HCT116 (cell line): ENCODE measurements at regions not wholly inside any gene's neighbourhood (a gene's known extent, or its start where the extent isn't known, plus 50 kb on each side); places are given as distances from the start of the nearest gene placed in this dataset.

Experiments
- ATAC-seq: fragments of 200-7000 bp; cut with Tn5 transposase; 2 replicates; pipeline ENCODE4 v1.9.1; 2020; ENCODE audit warnings: mild to moderate bottlenecking, moderate library complexity
- BruUV-seq: library from RNA; stranded (reverse); fragments of 400-500 nt; replicated peaks from 2 replicates; lab custom pipeline; 2021; lab: Mats Ljungman, UMichigan
- CTCF ChIA-PET: fragments of 300-600 bp; sonication (Branson Sonifier 250); formaldehyde crosslinking; loops from one replicate; lab custom pipeline; 2021; ENCODE audit warnings: antibody characterized with exemption; lab: Charles Lee
- POLR2A ChIA-PET: fragments of 300-600, 350-600 bp; sonication (Branson Sonifier 250); formaldehyde crosslinking; loops from one replicate; lab custom pipeline; 2021; ENCODE audit warnings: antibody characterized with exemption; lab: Charles Lee
- RAD21 ChIA-PET, 2 experiments: fragments of 300-600 bp; sonication (Branson Sonifier 250); formaldehyde crosslinking; loops; one replicate each; lab custom pipeline; 2023; ENCODE audit warnings: low total read pairs in 2 of 2; ENCODE audit not compliant: uncharacterized antibody in 2 of 2, unreplicated experiment in 2 of 2, low non-redundant PET in 1 of 2; lab: Charles Lee
- DNase-seq: peaks from one replicate; pipeline ENCODE4 v3.0.0-alpha.2; 2010; ENCODE audit warnings: low read depth, low spot score
- H2AFZ ChIP-seq: fragments of 200-600 bp; shearing (Covaris generic), sonication (generic); 2 replicates; pipeline ENCODE4 v1.6.1; 2017; ENCODE audit warnings: low read depth, mixed run types, mixed read lengths, antibody characterized with exemption, low read length; ENCODE audit not compliant: poor library complexity, severe bottlenecking
- H3K27ac ChIP-seq: 2 replicates; pipeline ENCODE4 v1.5.1; 2012; ENCODE audit warnings: low read depth, low read length
- H3K27me3 ChIP-seq: fragments of 200-600 bp; sonication (generic); 2 replicates; pipeline ENCODE4 v1.6.1; 2016; ENCODE audit warnings: mixed run types, low read length, mixed read lengths; ENCODE audit not compliant: insufficient read depth
- H3K36me3 ChIP-seq, 2 experiments: fragments of 200-500 bp in 1 of 2; fragments of 200-600 bp in 1 of 2; sonication (Bioruptor generic) in 1 of 2; sonication (generic) in 1 of 2; 2 replicates each; pipeline versions ENCODE4 v1.5.1 to v1.6.1; 2014 to 2016; ENCODE audit warnings: low read length in 2 of 2, inconsistent platforms in 1 of 2, mixed read lengths in 1 of 2, mixed run types in 1 of 2; ENCODE audit not compliant: insufficient read depth in 2 of 2, control insufficient read depth in 1 of 2
- H3K4me1 ChIP-seq, 2 experiments: fragments of 200-600 bp in 1 of 2; sonication (generic) in 1 of 2; 2 replicates each; pipeline versions ENCODE4 v1.5.1 to v1.6.1; 2012 to 2017; ENCODE audit warnings: low read length in 2 of 2, inconsistent platforms in 1 of 2, mild to moderate bottlenecking in 1 of 2, mixed read lengths in 1 of 2, mixed run types in 1 of 2, moderate library complexity in 1 of 2; ENCODE audit not compliant: insufficient read depth in 2 of 2, control insufficient read depth in 1 of 2
- H3K4me2 ChIP-seq: fragments of 200-600 bp; sonication (generic); 2 replicates; pipeline ENCODE4 v1.6.1; 2017; ENCODE audit warnings: mixed run types, low read length, mixed read lengths
- H3K4me3 ChIP-seq, 2 experiments: fragments of 200-600 bp in 1 of 2; sonication (generic) in 1 of 2; replicated peaks in 1 of 2; 2 replicates each; pipeline ENCODE4 v1.5.1; 2011 to 2016; ENCODE audit warnings: low read length in 2 of 2, control low read depth in 1 of 2, low read depth in 1 of 2, mild to moderate bottlenecking in 1 of 2, mixed read lengths in 1 of 2, mixed run types in 1 of 2
- H3K79me2 ChIP-seq: fragments of 200-600 bp; sonication (generic); 2 replicates; pipeline ENCODE4 v1.6.1; 2017; ENCODE audit warnings: mild to moderate bottlenecking, mixed run types, low read length, moderate library complexity, mixed read lengths; ENCODE audit not compliant: insufficient read depth
- H3K9ac ChIP-seq: fragments of 200-600 bp; sonication (generic); 2 replicates; pipeline ENCODE4 v1.6.1; 2016; ENCODE audit warnings: low read length, mixed read lengths
- H3K9me2 ChIP-seq: fragments of 200-600 bp; sonication (generic), shearing (Covaris generic); 2 replicates; pipeline ENCODE4 v1.6.1; 2017; ENCODE audit warnings: mixed run types, mild to moderate bottlenecking, moderate library complexity; ENCODE audit not compliant: insufficient read depth
- H3K9me3 ChIP-seq, 2 experiments: fragments of 200-500 bp in 1 of 2; fragments of 200-600 bp in 1 of 2; sonication (Bioruptor generic) in 1 of 2; sonication (generic) in 1 of 2; 2 replicates each; pipeline ENCODE4 v1.6.1; 2014 to 2017; ENCODE audit warnings: low read length in 2 of 2, mixed read lengths in 2 of 2, inconsistent platforms in 1 of 2, low read depth in 1 of 2, mild to moderate bottlenecking in 1 of 2, mixed run types in 1 of 2, moderate library complexity in 1 of 2; ENCODE audit not compliant: control insufficient read depth in 1 of 2, insufficient read depth in 1 of 2
- H4K20me1 ChIP-seq: fragments of 200-600 bp; sonication (generic), shearing (Covaris generic); 2 replicates; pipeline ENCODE4 v1.6.1; 2017; ENCODE audit warnings: mixed run types, mild to moderate bottlenecking, moderate library complexity; ENCODE audit not compliant: insufficient read depth
- ATF3 ChIP-seq: IDR thresholded peaks from 2 replicates; pipeline ENCODE4 v1.6.1; 2012
- CBX3 ChIP-seq: IDR thresholded peaks from 2 replicates; pipeline ENCODE4 v1.6.1; 2012; ENCODE audit warnings: low read depth
- EGR1 ChIP-seq: IDR thresholded peaks from 2 replicates; pipeline ENCODE4 v1.6.1; 2012; ENCODE audit warnings: low read depth
- ELF1 ChIP-seq: IDR thresholded peaks from 2 replicates; pipeline ENCODE4 v1.6.1; 2012; ENCODE audit warnings: low read depth, borderline replicate concordance
- EZH2 ChIP-seq: fragments of 200-600 bp; sonication (generic); IDR thresholded peaks from 2 replicates; pipeline ENCODE4 v1.6.1; 2017; ENCODE audit warnings: antibody characterized with exemption, mixed run types
- EZH2phosphoT487 ChIP-seq: fragments of 200-600 bp; IDR thresholded peaks from 2 replicates; pipeline ENCODE4 v1.6.1; 2018; ENCODE audit warnings: antibody characterized with exemption, borderline replicate concordance
- FOSL1 ChIP-seq: IDR thresholded peaks from 2 replicates; pipeline ENCODE4 v1.6.1; 2012; ENCODE audit warnings: low read depth
- JUND ChIP-seq: IDR thresholded peaks from 2 replicates; pipeline ENCODE4 v1.6.1; 2012
- POLR2A ChIP-seq: IDR thresholded peaks from 2 replicates; pipeline ENCODE4 v1.7.0; 2011; ENCODE audit warnings: borderline replicate concordance; ENCODE audit not compliant: insufficient read depth, insufficient read length; ENCODE audit errors: extremely low read depth
- POLR2AphosphoS5 ChIP-seq: IDR thresholded peaks from 2 replicates; pipeline ENCODE4 v1.6.1; 2011; ENCODE audit warnings: mild to moderate bottlenecking, low read depth, low read length, moderate library complexity
- RAD21 ChIP-seq: IDR thresholded peaks from 2 replicates; pipeline ENCODE4 v1.6.1; 2012; ENCODE audit warnings: low read depth, mild to moderate bottlenecking
- SIN3A ChIP-seq: IDR thresholded peaks from 2 replicates; pipeline ENCODE4 v1.6.1; 2012; ENCODE audit warnings: low read depth
- SP1 ChIP-seq: IDR thresholded peaks from 2 replicates; pipeline ENCODE4 v1.6.1; 2012; ENCODE audit warnings: low read depth
- SRF ChIP-seq: IDR thresholded peaks from 2 replicates; pipeline ENCODE4 v1.6.1; 2012; ENCODE audit warnings: low read depth
- TCF7L2 ChIP-seq: IDR thresholded peaks from 2 replicates; pipeline ENCODE4 v1.7.0; 2011; ENCODE audit warnings: borderline replicate concordance, inconsistent platforms; ENCODE audit not compliant: insufficient read depth, insufficient read length; ENCODE audit errors: extremely low read depth
- ZNF274 ChIP-seq: fragments of 200-500 bp; sonication (Bioruptor generic); IDR thresholded peaks from 2 replicates; pipeline ENCODE4 v1.6.1; 2014; ENCODE audit warnings: mild to moderate bottlenecking, low read depth, low read length, inconsistent platforms
- intact Hi-C: fragments of 100-400 bp; cut with micrococcal nuclease; formaldehyde crosslinking; loops from 2 replicates; pipeline ENCODE4 v1.10.0; 2022
- TF ChIP-seq, protein P1 (sequence below): IDR thresholded peaks from 2 replicates; pipeline ENCODE4 v1.6.1; 2011; ENCODE audit warnings: mild to moderate bottlenecking, low read length, moderate library complexity; ENCODE audit not compliant: insufficient replicate concordance; ENCODE audit errors: extremely low read depth

DNA sequence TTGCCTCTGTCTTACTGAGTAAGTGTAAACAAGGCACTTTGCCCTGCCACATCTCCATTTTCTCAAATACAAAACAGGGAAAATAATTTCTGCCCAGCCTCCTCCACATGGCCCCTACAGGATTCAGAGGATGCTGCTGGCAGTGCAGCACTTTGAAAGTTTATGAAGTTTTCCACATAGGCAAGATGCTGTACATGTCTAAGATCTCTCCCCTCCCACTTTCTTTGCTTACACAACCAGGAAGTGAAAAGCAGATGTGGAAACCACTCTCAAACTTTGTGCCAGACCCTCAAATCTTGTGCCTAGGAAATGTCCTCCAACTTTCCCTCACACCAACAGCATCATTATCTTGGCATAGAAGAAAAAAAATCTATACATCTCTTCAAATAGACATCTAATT is 257.0 kb upstream of the LDB2 start:
- BruUV-seq, result no TSS peak
- Histone ChIP-seq H3K79me2 (no peaks in the 10 kb centered on the region), H2AFZ (no peak overlapping the region), H3K9me3 (no peaks in the 10 kb centered on the region), H3K4me3 (no peak overlapping the region), H4K20me1 (no peaks in the 10 kb centered on the region), H3K27ac (no peak overlapping the region), H3K9me2 (peaks cover 6% of the 10 kb centered on the region; the same call in 1 of the 2 replicates), H3K36me3 (no peaks in the 10 kb centered on the region), H3K27me3 (no peaks in the 10 kb centered on the region), H3K4me2 (no peak overlapping the region), H3K4me1 (no peaks in the 10 kb centered on the region), H3K9ac (no peak overlapping the region)
- RAD21 ChIA-PET, result no interaction called here
- ATAC-seq, result no peak
- intact Hi-C loops, result no loop called here
- CTCF ChIA-PET, result no interaction called here
- POLR2A ChIA-PET, result no interaction called here
- TF ChIP-seq JUND (no peak), SP1 (no peak), TCF7L2 (no peak), ATF3 (no peak), EZH2phosphoT487 (no peak)
- TF ChIP-seq, protein P1, sequence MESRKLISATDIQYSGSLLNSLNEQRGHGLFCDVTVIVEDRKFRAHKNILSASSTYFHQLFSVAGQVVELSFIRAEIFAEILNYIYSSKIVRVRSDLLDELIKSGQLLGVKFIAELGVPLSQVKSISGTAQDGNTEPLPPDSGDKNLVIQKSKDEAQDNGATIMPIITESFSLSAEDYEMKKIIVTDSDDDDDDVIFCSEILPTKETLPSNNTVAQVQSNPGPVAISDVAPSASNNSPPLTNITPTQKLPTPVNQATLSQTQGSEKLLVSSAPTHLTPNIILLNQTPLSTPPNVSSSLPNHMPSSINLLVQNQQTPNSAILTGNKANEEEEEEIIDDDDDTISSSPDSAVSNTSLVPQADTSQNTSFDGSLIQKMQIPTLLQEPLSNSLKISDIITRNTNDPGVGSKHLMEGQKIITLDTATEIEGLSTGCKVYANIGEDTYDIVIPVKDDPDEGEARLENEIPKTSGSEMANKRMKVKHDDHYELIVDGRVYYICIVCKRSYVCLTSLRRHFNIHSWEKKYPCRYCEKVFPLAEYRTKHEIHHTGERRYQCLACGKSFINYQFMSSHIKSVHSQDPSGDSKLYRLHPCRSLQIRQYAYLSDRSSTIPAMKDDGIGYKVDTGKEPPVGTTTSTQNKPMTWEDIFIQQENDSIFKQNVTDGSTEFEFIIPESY, result no peak
- no peak for DNase-seq

- ATAC-seq (no peak), DNase-seq (no peak)
- no peak overlapping the region for H3K4me3 ChIP-seq
- H3K9ac ChIP-seq, result no peak overlapping the region
- BruUV-seq, result no TSS peak
- H3K9me3 ChIP-seq, result no peaks in the 10 kb centered on the region
- H3K4me2 ChIP-seq, result no peak overlapping the region
- H3K4me1 ChIP-seq, result no peaks in the 10 kb centered on the region
- no peak overlapping the region for H3K27ac ChIP-seq
- H4K20me1 ChIP-seq, result no peaks in the 10 kb centered on the region
- ChIA-PET RAD21 (no interaction called here), CTCF (no interaction called here), POLR2A (no interaction called here)
- peaks cover 6% of the 10 kb centered on the region; the same call in 1 of the 2 replicates for H3K9me2 ChIP-seq
- no peaks in the 10 kb centered on the region for H3K79me2 ChIP-seq
- TF ChIP-seq RAD21 (no peak), FOSL1 (no peak), EZH2 (no peak), EGR1 (no peak), POLR2AphosphoS5 (no peak), JUND (no peak), CBX3 (no peak), SP1 (no peak), EZH2phosphoT487 (no peak), SRF (no peak), ELF1 (no peak), ZNF274 (no peak), ATF3 (no peak), SIN3A (no peak), TCF7L2 (no peak), POLR2A (no peak)
- TF ChIP-seq, protein P1, result no peak
- H2AFZ ChIP-seq, result no peak overlapping the region
- intact Hi-C loops, result no loop called here
- H3K36me3 ChIP-seq, result no peaks in the 10 kb centered on the region
- no peaks in the 10 kb centered on the region for H3K27me3 ChIP-seq
Measured at GRCh38 chr4:17153572-17153971, 255.1 kb upstream of the LDB2 start.
